NB4 (cell line): ENCODE measurements at regions not wholly inside any gene's neighbourhood (a gene's known extent, or its start where the extent isn't known, plus 50 kb on each side); places are given as distances from the start of the nearest gene placed in this dataset.

Source experiments
- CTCF ChIP-seq: IDR thresholded peaks from one replicate; pipeline ENCODE4 v1.5.1; 2012; ENCODE audit warnings: low read depth, low read length
- MAX ChIP-seq: IDR thresholded peaks from 2 replicates; pipeline ENCODE4 v1.6.1; 2011; ENCODE audit warnings: low read depth, low read length
- POLR2A ChIP-seq: IDR thresholded peaks from 2 replicates; pipeline ENCODE4 v1.6.1; 2011; ENCODE audit warnings: mild to moderate bottlenecking; ENCODE audit not compliant: insufficient read length; ENCODE audit errors: extremely low read depth

- no peak for TF ChIP-seq POLR2A
- TF ChIP-seq CTCF, result no peak
- TF ChIP-seq MAX, result no peak
These were observed 260.1 kb upstream of the SMIM21 start for GRCh38 chr18:75687626-75688025.
